Tibial nerve (tissue), 4 donors: ENCODE measurements at regions not wholly inside any gene's neighbourhood (a gene's known extent, or its start where the extent isn't known, plus 50 kb on each side); places are given as distances from the start of the nearest gene placed in this dataset.

Source experiments
- DNase-seq, 2 donors: peaks; one replicate each; pipeline ENCODE4 v3.0.0-alpha.2; 2019; ENCODE audit warnings: low spot score in 2 of 2
- H3K27ac ChIP-seq, 4 donors: fragments of 200-600 bp; sonication (generic) in 3 of 4; one replicate each; pipeline ENCODE4 v1.5.1; 2017 to 2019; ENCODE audit warnings: mild to moderate bottlenecking in 1 of 4
- H3K27me3 ChIP-seq, 2 donors: fragments of 200-600 bp; sonication (generic) in 1 of 2; one replicate each; pipeline versions ENCODE4 v1.5.1 to v1.6.0; 2017 to 2019
- H3K36me3 ChIP-seq, 3 donors: fragments of 200-600 bp; sonication (generic); one replicate each; pipeline ENCODE4 v1.5.1; 2018 to 2019
- H3K4me1 ChIP-seq, 4 donors: fragments of 200-600 bp; sonication (generic) in 3 of 4; one replicate each; pipeline ENCODE4 v1.5.1; 2017 to 2019
- H3K4me3 ChIP-seq, 4 donors: fragments of 200-600 bp; sonication (generic) in 3 of 4; one replicate each; pipeline ENCODE4 v1.5.1; 2017 to 2019; ENCODE audit warnings: mild to moderate bottlenecking in 1 of 4, moderate library complexity in 1 of 4
- H3K9me3 ChIP-seq, 4 donors: fragments of 200-600 bp; sonication (generic) in 3 of 4; one replicate each; pipeline ENCODE4 v1.5.1; 2017 to 2019
- CTCF ChIP-seq, 5 experiments: fragments of 200-600 bp in 3 of 5; fragments of 450-650 bp in 2 of 5; sonication (generic) in 3 of 5; IDR thresholded peaks; one replicate each; pipeline ENCODE4 v1.5.1; 2016 to 2019; ENCODE audit warnings: antibody characterized with exemption in 5 of 5, mild to moderate bottlenecking in 3 of 5, moderate library complexity in 2 of 5
- EP300 ChIP-seq, 2 donors: sonication (generic); formaldehyde crosslinking; IDR thresholded peaks; one replicate each; pipeline ENCODE4 v1.6.1; 2017; ENCODE audit warnings: antibody characterized with exemption in 2 of 2, mild to moderate bottlenecking in 1 of 2
- POLR2A ChIP-seq, 2 donors: fragments of 450-650 bp; IDR thresholded peaks; one replicate each; pipeline ENCODE4 v1.6.1; 2017; ENCODE audit warnings: antibody characterized with exemption in 2 of 2, mild to moderate bottlenecking in 2 of 2, moderate library complexity in 2 of 2
- WGBS, 2 donors: methylation state at CpG; one replicate each; pipeline ENCODE4 v1.1.5; 2018; 5-methylcytosine and 5-hydroxymethylcytosine counted together

- WGBS, 2 donors: 38 to 48% methylated on average over 1 of the region's 1 CpG
- H3K4me1 ChIP-seq: no peaks in the 10 kb centered on the region
- H3K27me3 ChIP-seq: no peaks in the 10 kb centered on the region
- H3K36me3 ChIP-seq: no peaks in the 10 kb centered on the region
- TF ChIP-seq CTCF (IDR thresholded peaks at IDR 0.05): no peak
- no peak for TF ChIP-seq EP300 (IDR thresholded peaks at IDR 0.05)
- no peak for TF ChIP-seq POLR2A (IDR thresholded peaks at IDR 0.05)
- H3K27ac ChIP-seq: no peak overlapping the region
- no peak overlapping the region for H3K4me3 ChIP-seq
- no peak for DNase-seq
- no peaks in the 10 kb centered on the region for H3K9me3 ChIP-seq
Measured at GRCh38 chr2:77922567-77922966, 400.4 kb upstream of the LRRTM4 start.

GRCh38 chr2:77937366-77937765, 415.2 kb upstream of the LRRTM4 start:
- WGBS, 2 donors: 83 to 94% methylated on average over 5 of the region's 5 CpGs
- DNase-seq: no peak
- TF ChIP-seq EP300 (IDR thresholded peaks at IDR 0.05) (no peak), POLR2A (IDR thresholded peaks at IDR 0.05) (no peak), CTCF (IDR thresholded peaks at IDR 0.05) (no peak)
- Histone ChIP-seq H3K9me3 (no peaks in the 10 kb centered on the region), H3K36me3 (no peaks in the 10 kb centered on the region), H3K27ac (no peak overlapping the region), H3K27me3 (no peaks in the 10 kb centered on the region), H3K4me3 (no peak overlapping the region), H3K4me1 (no peaks in the 10 kb centered on the region)

- 81 to 85% methylated on average over 1 of the region's 1 CpG for WGBS, 2 donors
- no peaks in the 10 kb centered on the region for H3K27me3 ChIP-seq
- no peaks in the 10 kb centered on the region for H3K9me3 ChIP-seq
- H3K4me1 ChIP-seq: no peaks in the 10 kb centered on the region
- TF ChIP-seq CTCF (IDR thresholded peaks at IDR 0.05) (no peak), EP300 (IDR thresholded peaks at IDR 0.05) (no peak), POLR2A (IDR thresholded peaks at IDR 0.05) (no peak)
- H3K36me3 ChIP-seq: no peaks in the 10 kb centered on the region
- DNase-seq: no peak
- H3K27ac ChIP-seq: no peak overlapping the region
- H3K4me3 ChIP-seq: no peak overlapping the region
Measured at GRCh38 chr2:77938462-77938861, 416.3 kb upstream of the LRRTM4 start.

GRCh38 chr2:77939370-77939769, 417.2 kb upstream of the LRRTM4 start:
- Histone ChIP-seq H3K27ac (no peak overlapping the region), H3K27me3 (no peaks in the 10 kb centered on the region), H3K9me3 (no peaks in the 10 kb centered on the region), H3K4me3 (no peak overlapping the region), H3K36me3 (no peaks in the 10 kb centered on the region), H3K4me1 (no peaks in the 10 kb centered on the region)
- TF ChIP-seq POLR2A (IDR thresholded peaks at IDR 0.05) (no peak), CTCF (IDR thresholded peaks at IDR 0.05) (no peak), EP300 (IDR thresholded peaks at IDR 0.05) (no peak)
- DNase-seq: no peak
- 94 to 95% methylated on average over 1 of the region's 1 CpG for WGBS, 2 donors

- no peak overlapping the region for H3K4me3 ChIP-seq
- DNase-seq: no peak
- TF ChIP-seq CTCF (IDR thresholded peaks at IDR 0.05): no peak
- no peak for TF ChIP-seq EP300 (IDR thresholded peaks at IDR 0.05)
- no peak for TF ChIP-seq POLR2A (IDR thresholded peaks at IDR 0.05)
Measured at GRCh38 chr2:77939801-77940200, 417.6 kb upstream of the LRRTM4 start.

More at GRCh38 chr2:77939801-77940200, 417.6 kb upstream of the LRRTM4 start:
- Histone ChIP-seq H3K36me3 (no peaks in the 10 kb centered on the region), H3K4me1 (no peaks in the 10 kb centered on the region), H3K27me3 (no peaks in the 10 kb centered on the region), H3K9me3 (no peaks in the 10 kb centered on the region), H3K27ac (no peak overlapping the region)
